HL-60 (cell line): ENCODE measurements at regions not wholly inside any gene's neighbourhood (a gene's known extent, or its start where the extent isn't known, plus 50 kb on each side); places are given as distances from the start of the nearest gene placed in this dataset.

ENCODE experiments used
- DNase-seq, 2 experiments: peaks; one replicate each; pipeline ENCODE4 v3.0.0-alpha.2; 2010 to 2020; ENCODE audit warnings: low read depth in 1 of 2, low spot score in 1 of 2
- H3K27ac ChIP-seq: fragments of 250-450 bp; sonication (Bioruptor Pico); replicated peaks from 2 replicates; pipeline ENCODE4 v1.5.1; 2020; ENCODE audit warnings: mild to moderate bottlenecking, moderate library complexity
- H3K27me3 ChIP-seq: fragments of 250-450 bp; sonication (Bioruptor Pico); 2 replicates; pipeline ENCODE4 v1.5.1; 2021; ENCODE audit warnings: mild to moderate bottlenecking, moderate library complexity; ENCODE audit not compliant: insufficient read depth, poor library complexity, severe bottlenecking
- H3K4me3 ChIP-seq: replicated peaks from 2 replicates; pipeline ENCODE4 v1.5.1; 2011; ENCODE audit warnings: mild to moderate bottlenecking, control low read depth, low read length; ENCODE audit not compliant: insufficient read depth
- CTCF ChIP-seq: IDR thresholded peaks from one replicate; pipeline ENCODE4 v1.5.1; 2011; ENCODE audit warnings: low read length, control low read depth, inconsistent platforms; ENCODE audit not compliant: insufficient read depth
- GABPA ChIP-seq: IDR thresholded peaks from 2 replicates; pipeline ENCODE4 v1.6.1; 2012; ENCODE audit warnings: low read depth
- POLR2AphosphoS5 ChIP-seq: IDR thresholded peaks from 2 replicates; pipeline ENCODE4 v1.6.1; 2012; ENCODE audit warnings: low read depth
- REST ChIP-seq: IDR thresholded peaks from 2 replicates; pipeline ENCODE4 v1.6.1; 2012; ENCODE audit warnings: low read depth; ENCODE audit not compliant: insufficient replicate concordance
- SPI1 ChIP-seq: IDR thresholded peaks from 2 replicates; pipeline ENCODE4 v1.6.1; 2012; ENCODE audit warnings: low read depth, mild to moderate bottlenecking, borderline replicate concordance

GRCh38 chr2:355773-356172 is 67.9 kb upstream of the ALKAL2 start:
- Histone ChIP-seq H3K27ac (no peak overlapping the region), H3K27me3 (no peaks in the 10 kb centered on the region), H3K4me3 (no peak overlapping the region)
- no peak for TF ChIP-seq POLR2AphosphoS5
- TF ChIP-seq REST: no peak
- no peak for TF ChIP-seq SPI1
- TF ChIP-seq CTCF: no peak
- TF ChIP-seq GABPA: no peak
- DNase-seq: no peak

GRCh38 chr2:352696-353095 is 64.8 kb upstream of the ALKAL2 start:
- Histone ChIP-seq H3K4me3 (no peak overlapping the region), H3K27me3 (no peaks in the 10 kb centered on the region), H3K27ac (no peak overlapping the region)
- no peak for DNase-seq
- no peak for TF ChIP-seq GABPA
- no peak for TF ChIP-seq POLR2AphosphoS5
- no peak for TF ChIP-seq CTCF
- no peak for TF ChIP-seq SPI1
- no peak for TF ChIP-seq REST

- Histone ChIP-seq H3K27me3 (no peaks in the 10 kb centered on the region), H3K27ac (no peak overlapping the region), H3K4me3 (no peak overlapping the region)
- no peak for TF ChIP-seq REST
- TF ChIP-seq CTCF: no peak
- no peak for TF ChIP-seq POLR2AphosphoS5
- TF ChIP-seq GABPA: no peak
- DNase-seq: no peak
These were observed 61.5 kb upstream of the ALKAL2 start for GRCh38 chr2:349390-349789.
